SK-N-MC (cell line): ENCODE measurements at regions not wholly inside any gene's neighbourhood (a gene's known extent, or its start where the extent isn't known, plus 50 kb on each side); places are given as distances from the start of the nearest gene placed in this dataset.

Source experiments
- EZH2 ChIP-seq: fragments of 200-600 bp; sonication (generic); IDR thresholded peaks from one replicate; pipeline ENCODE4 v1.6.1; 2017; ENCODE audit warnings: antibody characterized with exemption
- FOXP2 ChIP-seq: optimal IDR thresholded peaks from 2 replicates; pipeline ENCODE3; 2011; ENCODE audit warnings: mild to moderate bottlenecking, moderate library complexity; ENCODE audit not compliant: insufficient read depth; ENCODE audit errors: extremely low read length, control extremely low read depth
- POLR2AphosphoS5 ChIP-seq: IDR thresholded peaks from 2 replicates; pipeline ENCODE4 v1.6.1; 2012; ENCODE audit warnings: mild to moderate bottlenecking, low read depth, low read length, borderline replicate concordance

GRCh38 chr6:148291876-148292275 is 50.8 kb upstream of the SASH1 start:
- TF ChIP-seq EZH2 (no peak), POLR2AphosphoS5 (no peak), FOXP2 (no peak)
